ENCODE measurements at regions not wholly inside any gene's neighbourhood (a gene's known extent, or its start where the extent isn't known, plus 50 kb on each side); places are given as distances from the start of the nearest gene placed in this dataset.
A peak's percentile ranks its signal among the peaks of the same experiment; 100 is the strongest.

DNA sequence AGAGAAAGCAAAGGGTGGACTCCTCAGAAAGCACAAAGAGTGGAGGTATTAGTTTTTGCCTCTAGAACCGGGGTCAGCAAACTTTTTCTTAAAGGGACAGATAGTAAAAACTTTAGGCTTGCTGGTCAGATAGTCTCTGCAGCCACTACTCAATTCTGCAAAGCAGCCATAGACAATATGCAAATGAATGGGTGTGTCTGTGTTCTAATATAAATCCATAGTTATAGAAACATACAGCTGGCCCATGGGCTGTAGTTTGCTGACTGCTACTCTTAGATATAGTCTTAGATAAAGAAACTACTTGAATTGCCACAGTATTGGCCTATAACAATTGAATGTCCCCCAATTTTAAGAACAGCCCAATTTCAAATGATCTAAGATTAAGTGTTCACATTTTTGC is 101.6 kb upstream of the CACHD1 start:
- no peaks in the 10 kb centered on the region for H3K9me3 ChIP-seq (ENCODE audit: control insufficient read depth, insufficient read depth, low read depth, low read length)
- no peak for ATAC-seq
- H3K27me3 ChIP-seq (ENCODE audit: control insufficient read depth, insufficient read depth, low read length) = no peaks in the 10 kb centered on the region
- DNase-seq (ENCODE audit: low read depth, low spot score) = no peak
- TF ChIP-seq, protein P1, sequence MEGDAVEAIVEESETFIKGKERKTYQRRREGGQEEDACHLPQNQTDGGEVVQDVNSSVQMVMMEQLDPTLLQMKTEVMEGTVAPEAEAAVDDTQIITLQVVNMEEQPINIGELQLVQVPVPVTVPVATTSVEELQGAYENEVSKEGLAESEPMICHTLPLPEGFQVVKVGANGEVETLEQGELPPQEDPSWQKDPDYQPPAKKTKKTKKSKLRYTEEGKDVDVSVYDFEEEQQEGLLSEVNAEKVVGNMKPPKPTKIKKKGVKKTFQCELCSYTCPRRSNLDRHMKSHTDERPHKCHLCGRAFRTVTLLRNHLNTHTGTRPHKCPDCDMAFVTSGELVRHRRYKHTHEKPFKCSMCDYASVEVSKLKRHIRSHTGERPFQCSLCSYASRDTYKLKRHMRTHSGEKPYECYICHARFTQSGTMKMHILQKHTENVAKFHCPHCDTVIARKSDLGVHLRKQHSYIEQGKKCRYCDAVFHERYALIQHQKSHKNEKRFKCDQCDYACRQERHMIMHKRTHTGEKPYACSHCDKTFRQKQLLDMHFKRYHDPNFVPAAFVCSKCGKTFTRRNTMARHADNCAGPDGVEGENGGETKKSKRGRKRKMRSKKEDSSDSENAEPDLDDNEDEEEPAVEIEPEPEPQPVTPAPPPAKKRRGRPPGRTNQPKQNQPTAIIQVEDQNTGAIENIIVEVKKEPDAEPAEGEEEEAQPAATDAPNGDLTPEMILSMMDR (IDR thresholded peaks at IDR 0.05) = no peak
- TF ChIP-seq SIN3A (IDR thresholded peaks at IDR 0.05; ENCODE audit: borderline replicate concordance, insufficient read depth, low read depth, low read length) (no peak), POLR2AphosphoS5 (IDR thresholded peaks at IDR 0.05; ENCODE audit: low read depth, low read length) (no peak), TCF7L2 (IDR thresholded peaks at IDR 0.05; ENCODE audit: low read depth, low read length) (no peak)
- TF ChIP-seq, protein P2, sequence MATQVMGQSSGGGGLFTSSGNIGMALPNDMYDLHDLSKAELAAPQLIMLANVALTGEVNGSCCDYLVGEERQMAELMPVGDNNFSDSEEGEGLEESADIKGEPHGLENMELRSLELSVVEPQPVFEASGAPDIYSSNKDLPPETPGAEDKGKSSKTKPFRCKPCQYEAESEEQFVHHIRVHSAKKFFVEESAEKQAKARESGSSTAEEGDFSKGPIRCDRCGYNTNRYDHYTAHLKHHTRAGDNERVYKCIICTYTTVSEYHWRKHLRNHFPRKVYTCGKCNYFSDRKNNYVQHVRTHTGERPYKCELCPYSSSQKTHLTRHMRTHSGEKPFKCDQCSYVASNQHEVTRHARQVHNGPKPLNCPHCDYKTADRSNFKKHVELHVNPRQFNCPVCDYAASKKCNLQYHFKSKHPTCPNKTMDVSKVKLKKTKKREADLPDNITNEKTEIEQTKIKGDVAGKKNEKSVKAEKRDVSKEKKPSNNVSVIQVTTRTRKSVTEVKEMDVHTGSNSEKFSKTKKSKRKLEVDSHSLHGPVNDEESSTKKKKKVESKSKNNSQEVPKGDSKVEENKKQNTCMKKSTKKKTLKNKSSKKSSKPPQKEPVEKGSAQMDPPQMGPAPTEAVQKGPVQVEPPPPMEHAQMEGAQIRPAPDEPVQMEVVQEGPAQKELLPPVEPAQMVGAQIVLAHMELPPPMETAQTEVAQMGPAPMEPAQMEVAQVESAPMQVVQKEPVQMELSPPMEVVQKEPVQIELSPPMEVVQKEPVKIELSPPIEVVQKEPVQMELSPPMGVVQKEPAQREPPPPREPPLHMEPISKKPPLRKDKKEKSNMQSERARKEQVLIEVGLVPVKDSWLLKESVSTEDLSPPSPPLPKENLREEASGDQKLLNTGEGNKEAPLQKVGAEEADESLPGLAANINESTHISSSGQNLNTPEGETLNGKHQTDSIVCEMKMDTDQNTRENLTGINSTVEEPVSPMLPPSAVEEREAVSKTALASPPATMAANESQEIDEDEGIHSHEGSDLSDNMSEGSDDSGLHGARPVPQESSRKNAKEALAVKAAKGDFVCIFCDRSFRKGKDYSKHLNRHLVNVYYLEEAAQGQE (IDR thresholded peaks at IDR 0.05; ENCODE audit: insufficient read depth in 1 of 2, low read depth in 2 of 2, low read length in 1 of 2) = no peak
- POLR2A ChIA-PET = no interaction called here
- intact Hi-C loops (cut with micrococcal nuclease; ENCODE audit: unreplicated experiment) = no loop called here
- no peaks in the 10 kb centered on the region for H3K4me1 ChIP-seq (ENCODE audit: control insufficient read depth, insufficient read depth, low read length)
- no peak overlapping the region for H3K27ac ChIP-seq (ENCODE audit: low read length)
- no TSS peak for BruUV-seq (replicated peaks)
- CTCF ChIA-PET = no interaction called here
- no peaks in the 10 kb centered on the region for H3K36me3 ChIP-seq (ENCODE audit: control insufficient read depth, insufficient read depth, low read length)
- in situ Hi-C loops (cut with HindIII; ENCODE audit: low pct_unique_long_range_greater_than_20kb, low sequenced_read_pairs) = no loop called here
- H3K4me3 ChIP-seq (ENCODE audit: low read depth in 2 of 2, low read length in 2 of 2) = no peak overlapping the region

DNA sequence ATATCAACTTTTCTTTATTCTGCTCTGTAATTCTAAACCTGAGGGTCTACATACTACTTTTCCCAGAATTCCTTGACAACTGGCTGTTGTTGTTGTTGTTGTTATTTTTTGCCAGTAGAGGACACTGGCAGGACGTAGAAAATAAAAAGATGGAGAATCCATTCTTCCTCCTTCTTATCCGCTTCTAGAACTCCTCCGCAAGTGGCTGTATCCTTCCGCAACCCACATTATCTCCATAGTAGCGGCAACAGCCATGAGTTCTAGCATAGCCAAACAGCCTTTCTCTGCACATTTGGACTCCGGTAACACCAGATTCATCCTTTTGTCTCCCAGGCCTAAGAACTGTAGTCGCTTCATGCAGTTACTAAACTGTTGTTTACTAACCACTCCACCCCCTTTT is 91.1 kb upstream of the CACHD1 start:
- no TSS peak for BruUV-seq (replicated peaks)
- Histone ChIP-seq H3K4me3 (ENCODE audit: low read depth in 2 of 2, low read length in 2 of 2) (no peak overlapping the region), H3K4me1 (ENCODE audit: control insufficient read depth, insufficient read depth, low read length) (no peaks in the 10 kb centered on the region), H3K36me3 (ENCODE audit: control insufficient read depth, insufficient read depth, low read length) (no peaks in the 10 kb centered on the region), H3K27me3 (ENCODE audit: control insufficient read depth, insufficient read depth, low read length) (no peaks in the 10 kb centered on the region), H3K9me3 (ENCODE audit: control insufficient read depth, insufficient read depth, low read depth, low read length) (no peaks in the 10 kb centered on the region), H3K27ac (ENCODE audit: low read length) (no peak overlapping the region)
- DNase-seq (ENCODE audit: low read depth, low spot score) (no peak), ATAC-seq (no peak)
- intact Hi-C loops (cut with micrococcal nuclease; ENCODE audit: unreplicated experiment) = no loop called here
- TF ChIP-seq TCF7L2 (IDR thresholded peaks at IDR 0.05; ENCODE audit: low read depth, low read length) = no peak
- no peak for TF ChIP-seq POLR2AphosphoS5 (IDR thresholded peaks at IDR 0.05; ENCODE audit: low read depth, low read length)
- TF ChIP-seq, protein P1 (IDR thresholded peaks at IDR 0.05) = peak; percentile 50
- in situ Hi-C loops (cut with HindIII; ENCODE audit: low pct_unique_long_range_greater_than_20kb, low sequenced_read_pairs) = no loop called here
- POLR2A ChIA-PET = no interaction called here
- CTCF ChIA-PET = no interaction called here

Data from Panc1 (cell line).